ENCODE measurements at regions not wholly inside any gene's neighbourhood (a gene's known extent, or its start where the extent isn't known, plus 50 kb on each side); places are given as distances from the start of the nearest gene placed in this dataset.
"Not testable (repeated sequence)": the region's sequence is repeated elsewhere in the genome, so short reads cannot be mapped to it uniquely, and the experiment has no call there.

DNA sequence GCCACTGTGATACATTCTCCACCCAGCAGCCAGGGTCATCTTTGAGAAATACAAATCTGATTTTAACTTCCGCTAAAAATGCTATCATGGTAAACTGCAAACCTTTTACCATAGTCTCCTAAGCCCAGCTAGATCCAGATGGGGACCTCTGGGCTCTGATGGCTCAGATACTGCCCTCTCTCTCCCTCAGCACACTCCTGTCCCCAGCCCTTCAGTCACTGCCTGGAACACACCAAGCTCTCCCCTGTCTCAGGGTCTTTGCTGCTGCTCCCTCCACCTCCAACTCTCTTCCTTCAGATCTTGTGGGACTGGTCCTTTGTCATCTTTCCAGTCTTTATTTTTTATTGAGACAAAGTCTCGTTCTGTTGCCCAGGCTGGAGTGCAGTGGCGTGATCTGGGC, 65.1 kb downstream of the SPRY4 start:
- FAIRE-seq, result no peak
- DNase-seq (ENCODE audit: low spot score), result no peak

DNA sequence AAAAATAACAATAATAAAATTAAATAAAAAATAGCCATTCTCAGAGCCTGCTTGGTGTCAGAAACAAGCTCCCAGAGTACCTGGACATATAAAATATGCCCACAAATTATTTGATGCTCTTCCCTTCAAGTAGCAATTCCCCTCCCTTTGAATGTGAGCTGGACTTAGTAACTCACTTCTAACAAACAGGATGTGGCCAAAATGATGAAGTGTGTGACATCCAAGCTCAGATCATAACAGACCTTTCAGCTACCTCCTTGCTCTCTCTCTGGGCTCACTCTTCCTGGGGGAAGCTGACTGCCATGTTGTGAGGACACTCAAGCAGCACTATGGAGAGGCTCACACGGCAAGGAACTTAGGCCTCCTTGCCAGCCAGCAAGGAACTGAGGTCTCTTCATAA, 69.0 kb downstream of the SPRY4 start:
- FAIRE-seq (no peak), DNase-seq (ENCODE audit: low spot score) (no peak)

DNA sequence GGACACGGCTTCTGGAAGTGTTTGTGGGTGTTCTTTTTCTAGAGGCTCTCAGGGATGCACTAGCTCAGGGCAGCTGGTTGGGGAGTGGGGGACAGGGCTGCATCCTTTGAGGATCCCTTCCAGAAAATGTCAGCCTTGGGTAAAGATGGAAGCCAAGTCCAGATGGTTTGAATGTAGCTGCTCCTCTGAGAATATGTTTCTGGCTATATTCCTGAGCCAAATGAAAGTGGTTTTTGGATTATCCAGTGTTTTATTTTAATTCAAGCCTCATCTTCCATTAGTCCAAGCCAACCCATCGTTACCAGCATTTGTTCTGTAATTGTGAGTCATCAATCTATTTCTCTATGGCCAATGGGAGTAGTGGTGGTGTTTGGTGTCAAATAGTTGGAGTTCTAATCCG, 70.4 kb downstream of the SPRY4 start:
- DNase-seq (ENCODE audit: low spot score) (no peak), FAIRE-seq (no peak)

DNA sequence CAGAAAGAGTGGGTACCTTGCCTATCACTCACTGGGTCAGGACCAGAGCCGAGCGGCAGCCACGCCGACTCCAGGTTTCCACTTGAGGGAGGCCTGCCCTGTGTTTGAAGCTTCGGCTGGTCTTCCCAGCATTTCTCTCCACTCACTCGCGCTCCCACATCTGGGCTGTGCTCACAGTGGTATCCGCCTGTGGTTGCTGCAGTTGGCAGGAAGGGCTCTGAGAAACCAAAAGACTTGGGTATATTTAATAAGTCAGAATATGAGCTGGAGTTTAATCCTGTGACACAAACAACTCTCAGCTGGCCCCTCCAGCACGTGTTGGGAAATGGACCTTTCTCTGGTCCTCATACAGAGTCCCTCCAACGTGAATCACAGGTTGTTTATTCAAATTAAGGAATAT, 70.9 kb downstream of the SPRY4 start:
- FAIRE-seq, result no peak
- no peak for DNase-seq (ENCODE audit: low spot score)

DNA sequence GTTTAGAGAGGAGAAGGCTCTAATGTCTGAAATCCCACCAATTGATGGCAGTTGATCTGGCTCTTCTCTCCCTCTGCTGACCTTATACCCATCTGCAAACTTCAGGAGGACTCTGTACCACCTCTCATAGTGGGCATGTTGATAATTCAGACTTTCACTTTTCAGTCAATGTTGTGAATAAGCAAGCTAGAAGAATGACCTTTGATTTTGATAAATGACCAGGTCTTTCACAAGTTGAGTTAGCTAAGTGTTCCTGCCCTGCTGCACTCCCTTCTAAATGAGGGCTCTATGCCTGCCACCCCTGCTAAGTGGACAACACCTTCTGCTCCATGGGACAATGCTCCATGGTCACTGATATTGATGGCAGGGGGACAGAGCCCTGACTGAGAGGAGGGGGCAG, 74.7 kb downstream of the SPRY4 start:
- DNase-seq (ENCODE audit: low spot score) (no peak), FAIRE-seq (no peak)

DNA sequence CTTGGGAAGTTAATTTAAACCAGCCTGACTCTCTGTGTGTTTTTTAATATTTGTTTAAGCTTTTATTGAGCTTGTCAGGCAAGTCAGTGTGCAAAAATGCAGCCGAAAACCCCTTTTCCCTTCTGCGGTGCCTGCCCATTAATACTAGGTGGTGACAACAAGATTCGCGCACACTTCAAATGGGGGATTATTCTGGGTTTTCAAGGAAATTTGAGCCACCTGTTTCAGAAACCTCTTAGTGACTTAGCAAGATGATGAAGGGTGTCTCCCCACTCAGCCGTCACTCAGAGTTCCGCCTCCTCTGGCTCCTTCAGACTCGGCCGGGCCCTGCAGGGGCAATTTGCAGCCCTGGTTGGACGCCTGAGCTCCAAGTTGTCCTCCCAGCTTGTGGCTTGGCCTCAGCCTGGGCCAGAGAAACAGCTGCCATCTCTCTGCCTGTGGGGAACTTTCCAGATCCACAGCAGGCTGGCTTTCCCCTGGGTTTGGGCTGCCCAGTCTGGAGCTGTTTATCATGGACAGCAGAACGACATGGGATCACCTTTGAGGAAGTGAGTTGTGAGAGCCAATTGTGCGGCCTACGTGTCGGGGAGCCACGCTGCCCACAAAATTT, 75.9 kb downstream of the SPRY4 start:
- FAIRE-seq (no peak), DNase-seq (ENCODE audit: low spot score) (no peak)

DNA sequence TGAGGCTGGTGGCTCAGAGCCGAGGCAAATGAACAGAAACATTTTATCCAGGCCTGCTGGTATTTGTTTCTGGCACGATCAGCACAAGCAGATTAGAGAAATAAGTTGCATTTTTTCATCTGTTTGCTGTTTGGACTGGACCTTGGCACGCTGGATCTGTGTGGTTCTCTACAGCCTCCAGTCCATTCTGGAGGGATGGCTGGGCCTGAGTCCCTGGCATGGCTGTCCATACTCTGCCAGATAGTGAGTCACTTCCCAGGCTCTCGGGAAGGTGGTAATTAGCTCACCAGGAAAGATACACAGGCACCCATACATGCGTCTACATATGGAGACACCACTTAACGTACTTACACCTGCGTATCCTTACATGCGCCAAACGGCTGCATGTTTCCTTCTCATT, 78.6 kb downstream of the SPRY4 start:
- DNase-seq (ENCODE audit: low spot score), result no peak
- no peak for FAIRE-seq

DNA sequence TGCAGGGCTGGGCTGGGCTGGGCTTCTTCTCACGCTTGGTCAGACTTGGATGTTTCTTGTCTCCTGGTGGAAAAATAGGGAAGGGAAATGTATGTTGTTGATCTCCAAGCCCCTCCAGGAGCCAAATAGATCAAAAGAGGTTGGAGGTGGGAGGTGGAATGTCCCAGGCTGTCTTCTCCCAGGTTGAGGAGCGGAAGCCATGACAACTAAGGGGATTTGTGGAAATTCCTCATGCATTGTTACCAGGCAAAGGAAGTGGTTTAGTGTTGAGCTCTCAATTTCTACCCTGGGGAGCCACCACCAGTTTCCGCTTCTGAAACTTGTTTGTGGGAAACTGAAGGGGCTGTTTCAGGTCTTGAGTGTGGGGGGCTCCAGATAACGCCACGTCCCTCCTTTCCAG, 79.0 kb downstream of the SPRY4 start:
- FAIRE-seq, result no peak
- DNase-seq (ENCODE audit: low spot score), result no peak

DNA sequence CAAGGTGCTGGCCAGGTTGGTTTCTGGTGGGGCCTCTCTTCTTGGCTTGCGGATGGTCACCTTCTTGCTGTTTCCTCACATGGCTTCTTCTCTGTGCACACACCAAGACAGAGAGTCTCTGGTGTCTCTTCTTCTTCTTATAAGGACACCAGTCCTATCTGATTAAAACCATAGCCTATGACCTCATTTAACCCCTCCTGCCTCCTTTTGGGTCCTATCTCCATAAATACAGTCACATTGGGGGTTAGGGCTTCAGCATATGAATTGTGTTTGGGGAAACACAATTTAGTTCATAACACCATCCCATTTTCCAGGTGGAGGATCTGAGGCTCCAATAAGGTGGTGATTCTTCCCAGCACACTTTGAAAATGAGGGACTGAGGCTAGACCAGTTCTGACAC, 80.4 kb downstream of the SPRY4 start:
- FAIRE-seq, result no peak
- no peak for DNase-seq (ENCODE audit: low spot score)

DNA sequence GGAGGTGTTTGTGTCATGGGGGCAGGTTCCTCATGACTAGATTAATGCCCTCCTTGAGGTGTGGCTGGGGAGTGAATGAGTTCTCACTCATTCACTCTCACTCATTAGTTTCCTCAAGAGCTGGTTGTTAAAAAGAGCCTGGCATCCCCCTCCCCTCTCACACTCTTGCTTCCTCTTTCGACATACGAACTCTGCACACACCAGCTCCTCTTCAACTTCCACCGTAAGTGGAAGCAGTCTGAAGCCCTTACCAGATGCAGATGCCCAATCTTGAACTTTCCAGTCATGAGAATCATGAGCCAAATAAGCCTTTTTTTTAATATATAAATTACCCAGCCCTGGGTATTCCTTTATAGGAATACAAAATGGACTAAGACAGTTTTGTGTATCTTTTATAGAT, 82.5 kb downstream of the SPRY4 start:
- FAIRE-seq (no peak), DNase-seq (ENCODE audit: low spot score) (no peak)

DNA sequence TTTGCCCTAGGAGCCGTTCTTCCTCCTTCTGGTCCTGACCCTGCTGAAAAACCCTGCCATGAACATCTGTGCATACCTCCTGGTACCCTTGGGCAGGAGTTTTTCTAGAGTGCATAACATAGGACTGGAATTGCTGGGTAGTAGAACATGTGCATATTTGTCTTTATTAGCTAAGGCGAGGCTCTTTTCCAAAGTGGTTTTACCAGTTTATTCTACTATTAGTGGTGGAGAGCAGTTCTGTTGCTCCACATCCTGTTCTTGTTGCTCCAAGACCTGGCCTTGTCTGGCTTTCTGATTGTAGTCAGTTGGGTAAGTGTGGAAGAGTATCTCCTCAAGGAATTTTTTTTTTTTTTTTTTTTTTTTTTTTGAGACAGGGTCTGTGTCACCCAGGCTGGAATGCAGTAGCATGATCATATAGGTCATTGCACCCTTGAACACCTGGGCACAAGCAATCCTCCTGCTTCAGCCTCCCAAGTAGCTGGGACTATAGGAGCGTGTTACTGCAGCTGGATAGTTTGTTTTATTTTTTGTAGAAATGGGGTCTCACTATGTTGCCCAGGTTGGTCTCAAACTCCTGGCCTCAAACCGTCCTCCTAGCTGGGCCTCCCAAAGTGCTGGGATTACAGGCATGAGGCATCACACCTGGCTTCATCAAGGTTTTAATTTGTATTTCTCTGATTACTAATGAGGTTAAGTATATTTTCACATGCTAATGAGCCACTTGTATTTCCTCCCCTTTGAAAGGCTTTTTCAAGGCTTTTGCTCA, 85.2 kb downstream of the SPRY4 start:
- FAIRE-seq, result no peak
- no peak for DNase-seq (ENCODE audit: low spot score)

DNA sequence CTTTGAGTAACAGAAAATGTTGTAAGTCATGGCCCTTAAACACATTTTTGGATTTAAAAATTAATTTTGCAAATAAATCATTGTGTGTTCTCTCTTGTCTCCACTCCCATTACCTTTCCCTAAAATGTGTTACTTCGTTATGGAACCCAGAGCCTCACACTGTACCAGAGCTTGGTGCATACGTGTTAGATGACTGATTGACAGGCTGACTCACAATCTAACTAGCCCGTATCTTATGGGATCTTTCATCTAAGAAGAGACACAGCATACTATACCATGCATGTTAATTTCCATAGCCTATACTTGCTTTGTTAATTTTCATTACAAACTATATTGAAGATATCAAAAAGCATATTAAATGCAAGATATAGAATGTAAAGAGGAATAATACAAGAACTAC, 87.1 kb downstream of the SPRY4 start:
- DNase-seq (ENCODE audit: low spot score) (no peak), FAIRE-seq (no peak)

DNA sequence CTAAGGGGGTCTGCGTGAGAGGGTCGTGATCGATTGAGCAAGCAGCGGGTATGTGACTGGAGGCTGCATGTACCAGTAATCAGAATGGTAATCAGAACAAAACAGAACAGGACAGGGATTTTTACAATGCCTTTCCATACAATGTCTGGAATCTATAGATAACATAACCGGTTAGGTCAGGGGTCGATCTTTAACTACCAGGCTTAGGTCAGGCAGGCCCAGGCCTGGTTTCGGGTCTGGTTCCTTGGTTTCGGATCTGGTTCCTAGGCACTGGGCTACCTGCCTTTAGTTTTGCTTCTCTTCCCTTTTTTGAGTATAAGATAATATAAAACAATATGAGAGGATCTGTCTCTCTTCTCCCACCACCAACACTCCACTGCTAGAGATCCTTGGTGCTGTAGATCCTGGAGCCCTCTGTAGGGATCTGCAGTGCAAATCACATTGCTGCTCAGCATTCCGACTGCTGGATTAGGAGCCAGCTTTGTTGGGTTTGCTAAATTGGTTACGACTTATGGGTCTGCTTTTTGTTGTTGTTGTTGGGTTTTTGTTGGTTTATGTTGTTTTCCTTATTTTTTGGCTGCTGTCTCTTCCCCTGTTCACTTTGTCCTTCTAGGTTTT, 88.0 kb downstream of the SPRY4 start:
- DNase-seq (ENCODE audit: low spot score); FAIRE-seq: not testable (repeated sequence)

DNA sequence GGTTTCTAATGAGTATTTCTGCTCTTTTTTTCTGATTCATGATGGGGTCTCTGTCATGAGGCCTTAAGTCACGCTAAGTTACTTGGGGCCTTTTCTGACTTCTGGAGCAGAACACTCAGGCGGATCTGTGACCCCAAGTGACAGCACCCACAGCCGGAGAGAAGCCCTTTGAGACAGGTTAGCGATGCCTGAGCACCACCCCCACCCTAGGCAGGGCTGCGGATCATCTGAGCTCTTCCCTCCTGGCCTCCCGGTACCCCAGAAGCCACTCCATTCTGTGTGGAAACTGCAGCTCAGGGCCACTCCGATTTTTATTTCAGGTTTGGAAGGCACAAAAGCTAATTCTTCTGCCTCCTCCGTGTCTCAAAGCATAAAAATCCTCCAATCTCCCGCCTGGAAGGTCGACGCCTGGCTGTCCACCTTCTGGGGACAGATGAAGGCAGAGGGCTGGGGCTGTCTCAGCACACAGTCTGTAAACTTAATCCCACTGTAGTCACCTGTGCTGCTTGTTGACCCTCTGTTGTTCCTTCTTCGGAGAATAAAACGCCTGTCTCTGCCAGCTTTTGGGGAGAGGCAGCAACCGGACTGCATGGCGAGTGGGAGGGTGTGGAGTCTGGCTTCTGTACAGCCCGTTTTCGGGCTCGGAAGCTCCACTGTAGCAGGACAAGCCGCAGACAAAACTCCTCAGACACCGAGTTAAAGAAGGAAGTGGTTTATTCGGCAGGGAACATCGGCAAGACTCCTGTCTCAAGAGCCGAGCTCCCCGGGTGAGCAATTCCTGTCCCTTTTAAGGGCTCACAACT, 88.8 kb downstream of the SPRY4 start:
- FAIRE-seq (no peak), DNase-seq (ENCODE audit: low spot score) (no peak)

DNA sequence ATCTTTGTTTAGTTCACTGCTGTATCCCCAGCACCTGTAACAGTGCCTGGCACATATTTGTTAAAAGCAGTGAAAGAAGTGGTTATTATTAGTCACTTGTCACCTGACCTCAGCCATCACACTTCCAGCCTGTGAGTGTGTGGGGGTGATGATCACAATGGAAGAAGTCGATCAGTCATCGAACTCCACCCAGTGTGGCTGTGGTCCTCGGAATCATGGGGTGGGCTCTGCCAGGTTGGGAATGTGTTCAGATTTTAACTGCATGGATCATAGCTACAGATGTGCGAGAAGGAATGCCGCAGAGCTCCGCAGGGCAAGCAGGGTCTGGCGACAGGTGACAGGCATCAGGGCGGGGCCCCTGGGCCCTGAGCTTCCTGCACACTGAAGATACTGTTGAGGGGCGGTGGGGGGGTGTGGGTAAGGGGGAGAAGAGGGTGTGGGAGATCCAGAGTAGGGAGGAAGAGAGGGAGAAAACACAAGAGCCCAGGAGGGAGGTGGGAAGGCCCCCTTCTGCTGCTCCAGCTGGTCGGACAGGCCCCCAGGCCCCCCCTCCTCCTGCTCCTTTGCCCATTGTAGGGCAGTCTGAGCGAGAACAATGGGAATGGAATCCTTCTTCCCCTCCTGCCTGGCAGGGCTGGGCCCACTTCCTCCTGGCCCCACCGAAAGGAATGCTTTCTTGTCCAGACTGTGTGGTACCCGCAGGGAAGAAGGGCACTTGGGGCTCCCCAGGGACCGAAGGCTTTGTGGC, 89.6 kb downstream of the SPRY4 start:
- no peak for FAIRE-seq
- no peak for DNase-seq (ENCODE audit: low spot score)

DNA sequence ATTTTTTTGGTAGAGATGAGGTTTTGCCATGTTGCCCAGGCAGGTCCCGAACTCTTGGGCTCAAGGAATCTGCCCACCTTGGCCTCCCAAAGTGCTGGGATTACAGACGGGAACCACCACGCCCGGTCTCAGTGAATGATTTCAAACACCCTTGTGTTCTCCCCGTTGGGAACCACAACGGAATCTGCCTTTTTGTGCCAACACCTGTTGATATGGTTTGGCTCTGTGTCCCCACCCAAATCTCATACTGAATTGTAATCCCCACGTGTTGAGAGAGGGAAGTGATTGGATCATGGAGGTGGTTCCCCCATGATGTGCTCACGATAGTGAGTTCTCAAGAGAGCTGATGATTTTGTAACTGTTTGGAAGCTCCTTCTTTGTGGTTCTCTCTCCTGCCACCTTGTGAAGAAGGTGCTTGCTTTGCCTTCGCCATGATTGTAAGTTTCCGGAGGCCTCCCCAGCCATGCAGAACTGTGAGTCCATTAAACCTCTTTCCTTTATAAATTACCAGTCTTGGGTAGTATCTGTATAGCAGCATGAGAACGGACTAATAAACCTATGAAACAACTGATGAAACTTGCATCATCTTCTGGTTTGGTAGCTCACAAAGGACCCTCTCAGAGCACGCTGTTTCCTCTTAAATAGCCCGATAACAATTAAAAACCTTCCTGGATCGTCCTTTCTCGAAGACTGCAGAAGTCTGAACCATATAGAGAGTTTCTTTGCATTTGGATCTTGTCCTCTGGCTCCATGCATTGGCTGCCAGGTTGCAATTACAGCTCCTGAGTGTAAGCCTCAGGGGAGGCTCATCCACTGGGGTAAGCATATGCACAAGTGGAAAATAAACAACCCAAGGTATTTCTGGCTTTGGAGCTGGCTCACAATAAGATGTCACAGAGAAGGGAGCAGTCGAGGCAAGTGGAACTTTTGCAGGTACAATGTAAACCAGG, 91.5 kb downstream of the SPRY4 start:
- no peak for FAIRE-seq

DNA sequence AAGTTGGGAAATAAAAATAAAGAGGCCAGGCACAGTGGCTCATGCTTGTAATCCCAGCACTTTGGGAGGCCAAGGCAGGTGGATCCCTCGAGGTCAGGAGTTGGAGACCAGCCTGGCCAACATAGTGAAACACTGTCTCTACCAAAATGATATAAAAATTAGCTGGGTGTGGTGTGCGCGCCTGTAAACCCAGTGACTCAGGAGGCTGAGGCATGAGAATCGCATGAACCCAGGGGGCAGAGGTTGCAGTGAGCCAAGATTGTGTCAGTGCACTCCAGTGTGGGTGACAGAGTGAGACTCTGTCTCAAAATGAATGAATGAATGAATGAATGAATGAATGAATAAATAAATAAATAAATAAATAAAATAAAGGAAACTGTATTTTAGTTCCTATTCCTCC, 93.9 kb downstream of the SPRY4 start:
- FAIRE-seq; DNase-seq (ENCODE audit: low spot score): not testable (repeated sequence)

More for the DNA sequence above, 91.5 kb downstream of the SPRY4 start:
- no peak for DNase-seq (ENCODE audit: low spot score)

DNA sequence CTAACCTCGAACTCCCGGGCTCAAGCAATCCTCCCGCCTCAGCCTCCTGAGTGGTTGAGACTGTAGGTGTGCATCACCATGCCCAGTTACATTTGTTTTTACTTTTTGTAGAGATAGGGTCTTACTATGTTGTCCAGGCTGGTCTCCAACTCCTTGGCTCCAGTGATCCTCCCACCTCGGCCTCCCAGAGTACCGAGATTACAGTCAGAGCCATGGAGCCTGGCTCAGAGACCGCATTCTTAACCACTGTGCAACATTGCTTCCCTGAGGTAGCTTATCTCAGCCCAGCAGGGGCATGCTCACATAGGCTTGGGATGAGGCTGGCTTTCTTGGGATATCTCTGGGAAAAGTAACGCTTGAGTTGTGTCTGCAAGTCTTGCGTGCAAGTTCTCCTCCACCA, 99.7 kb downstream of the SPRY4 start:
- FAIRE-seq, result no peak

DNA sequence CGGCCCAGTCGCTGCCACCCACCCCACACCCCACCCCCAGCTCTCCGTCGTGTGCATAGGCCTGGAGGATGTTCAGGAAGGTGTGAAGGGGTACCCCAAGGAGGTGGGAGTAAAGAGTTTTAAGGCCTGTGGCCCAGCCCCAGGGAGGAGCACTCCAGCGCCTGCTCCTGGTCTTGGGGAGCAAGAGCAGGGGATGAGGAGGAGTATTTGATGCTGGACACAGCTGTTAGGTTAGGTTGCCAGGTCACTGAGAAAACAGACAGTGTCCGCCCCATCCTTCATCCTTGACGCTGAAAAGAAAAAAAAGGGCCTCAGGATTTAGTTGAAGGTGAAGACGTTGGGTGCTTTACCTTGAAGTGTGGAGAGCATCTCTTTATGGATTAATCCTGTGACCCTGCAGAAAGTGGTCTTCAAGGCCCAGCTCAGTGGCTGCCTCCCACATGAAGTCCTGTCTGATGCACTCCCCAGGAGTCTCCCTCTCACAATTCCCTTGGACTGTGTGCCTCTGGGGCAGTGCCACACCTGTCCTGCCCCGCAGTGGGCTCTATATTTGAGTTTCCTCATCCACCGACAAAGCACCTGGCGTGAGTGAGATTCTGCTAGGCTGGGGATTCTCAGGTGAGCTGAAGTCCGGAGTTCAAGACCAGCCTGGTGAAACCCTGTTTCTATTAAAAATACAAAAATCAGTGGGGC, 101.8 kb downstream of the SPRY4 start:
- no peak for DNase-seq (ENCODE audit: low spot score)
- FAIRE-seq, result no peak

More for the DNA sequence above, 99.7 kb downstream of the SPRY4 start:
- no peak for DNase-seq (ENCODE audit: low spot score)
